22Rv1 (cell line): ENCODE measurements at regions not wholly inside any gene's neighbourhood (a gene's known extent, or its start where the extent isn't known, plus 50 kb on each side); places are given as distances from the start of the nearest gene placed in this dataset.

Experiments
- H3K27ac ChIP-seq: fragments of 450-650 bp; 2 replicates; pipeline ENCODE4 v1.5.1; 2017
- ZFX ChIP-seq: fragments of 450-650 bp; IDR thresholded peaks from 2 replicates; pipeline ENCODE4 v1.6.1; 2017; ENCODE audit warnings: antibody characterized with exemption, borderline replicate concordance
- TF ChIP-seq, protein P1 (sequence below): fragments of 450-650 bp; IDR thresholded peaks from 2 replicates; pipeline ENCODE4 v1.5.1; 2017; ENCODE audit warnings: mild to moderate bottlenecking

DNA sequence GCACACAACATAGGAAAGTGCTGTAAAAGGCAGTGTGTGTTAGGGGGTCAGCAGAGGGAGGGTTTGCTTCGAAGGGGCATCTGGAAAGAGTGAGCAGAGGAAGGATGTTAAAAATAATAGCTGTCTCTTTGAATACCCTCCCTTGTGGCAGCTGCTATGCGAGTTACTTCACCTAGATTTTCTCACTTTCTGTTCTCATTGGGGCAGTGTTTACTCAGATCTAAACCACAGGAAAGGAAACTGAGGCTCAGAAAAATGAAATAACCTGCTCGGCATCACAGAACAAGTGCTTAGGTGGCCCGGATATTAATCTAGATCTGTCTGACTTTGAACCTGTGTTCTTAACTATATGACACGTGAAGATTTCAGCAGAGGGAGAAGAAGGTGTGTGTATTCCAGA, 125.3 kb downstream of the C11orf91 start:
- H3K27ac ChIP-seq = no peak overlapping the region
- no peak for TF ChIP-seq ZFX
- TF ChIP-seq, protein P1, sequence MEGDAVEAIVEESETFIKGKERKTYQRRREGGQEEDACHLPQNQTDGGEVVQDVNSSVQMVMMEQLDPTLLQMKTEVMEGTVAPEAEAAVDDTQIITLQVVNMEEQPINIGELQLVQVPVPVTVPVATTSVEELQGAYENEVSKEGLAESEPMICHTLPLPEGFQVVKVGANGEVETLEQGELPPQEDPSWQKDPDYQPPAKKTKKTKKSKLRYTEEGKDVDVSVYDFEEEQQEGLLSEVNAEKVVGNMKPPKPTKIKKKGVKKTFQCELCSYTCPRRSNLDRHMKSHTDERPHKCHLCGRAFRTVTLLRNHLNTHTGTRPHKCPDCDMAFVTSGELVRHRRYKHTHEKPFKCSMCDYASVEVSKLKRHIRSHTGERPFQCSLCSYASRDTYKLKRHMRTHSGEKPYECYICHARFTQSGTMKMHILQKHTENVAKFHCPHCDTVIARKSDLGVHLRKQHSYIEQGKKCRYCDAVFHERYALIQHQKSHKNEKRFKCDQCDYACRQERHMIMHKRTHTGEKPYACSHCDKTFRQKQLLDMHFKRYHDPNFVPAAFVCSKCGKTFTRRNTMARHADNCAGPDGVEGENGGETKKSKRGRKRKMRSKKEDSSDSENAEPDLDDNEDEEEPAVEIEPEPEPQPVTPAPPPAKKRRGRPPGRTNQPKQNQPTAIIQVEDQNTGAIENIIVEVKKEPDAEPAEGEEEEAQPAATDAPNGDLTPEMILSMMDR = no peak

DNA sequence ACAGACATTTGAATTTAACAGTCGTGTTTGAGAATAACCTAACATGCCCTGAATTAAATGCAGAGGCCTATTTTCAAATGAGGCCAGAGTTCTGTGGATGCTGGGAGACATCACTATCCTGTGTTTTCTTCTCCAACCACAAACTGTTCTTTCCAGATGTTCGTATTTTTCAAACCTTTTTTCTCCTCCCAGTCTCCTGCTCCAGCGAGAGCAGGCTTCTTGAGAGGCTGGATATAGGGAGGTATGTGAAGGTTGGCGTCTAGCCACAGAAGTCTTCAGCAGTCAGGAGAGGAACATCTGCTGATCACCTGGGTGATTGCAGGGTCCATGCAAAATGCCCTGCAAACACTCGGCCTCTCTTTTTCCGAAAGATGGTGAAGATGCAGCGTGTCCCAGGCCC, 126.3 kb downstream of the C11orf91 start:
- TF ChIP-seq ZFX = no peak
- TF ChIP-seq, protein P1 = no peak

DNA sequence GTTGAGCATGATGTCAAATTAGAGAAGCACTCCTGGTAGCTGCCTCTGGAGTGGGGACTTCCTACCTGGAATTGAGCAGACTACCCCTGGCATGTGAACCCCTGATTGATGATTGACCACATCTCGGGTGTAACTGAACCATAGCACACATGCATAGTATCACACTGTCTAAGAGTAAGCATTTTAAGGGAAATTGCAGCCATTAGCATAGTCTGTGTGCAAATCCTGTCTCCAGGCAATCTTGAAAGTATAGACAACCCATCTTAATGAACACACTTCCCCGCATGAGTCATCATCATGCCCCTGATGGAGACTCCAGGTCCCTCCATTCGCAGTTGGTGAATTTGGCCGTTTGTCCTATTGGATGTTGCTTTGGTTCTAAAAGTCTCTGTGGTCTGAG, 131.3 kb downstream of the C11orf91 start:
- no peak for TF ChIP-seq ZFX
- TF ChIP-seq, protein P1 = no peak
- no peak overlapping the region for H3K27ac ChIP-seq

More for the DNA sequence above, 126.3 kb downstream of the C11orf91 start:
- no peak overlapping the region for H3K27ac ChIP-seq

DNA sequence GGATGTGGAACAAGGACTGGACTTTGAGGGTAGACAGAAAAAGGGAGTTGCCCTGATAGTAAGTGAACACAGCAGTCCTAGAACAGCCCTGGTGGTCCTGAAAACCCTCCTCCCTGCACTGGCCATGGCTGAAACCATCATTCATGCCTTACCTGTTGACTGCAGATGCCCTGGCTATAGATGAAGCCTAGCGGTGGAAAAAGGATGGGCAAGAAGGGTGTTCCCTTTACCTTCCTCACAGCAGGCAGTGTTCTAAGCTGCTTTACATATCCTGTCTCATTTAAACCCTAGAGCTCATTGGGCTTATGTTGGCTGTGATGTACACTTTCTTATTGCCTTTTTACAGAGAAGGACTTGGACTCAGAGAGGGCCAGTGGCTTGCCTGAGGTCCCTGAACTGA, 133.6 kb downstream of the C11orf91 start:
- TF ChIP-seq ZFX = no peak
- TF ChIP-seq, protein P1 = no peak
- H3K27ac ChIP-seq = no peak overlapping the region

DNA sequence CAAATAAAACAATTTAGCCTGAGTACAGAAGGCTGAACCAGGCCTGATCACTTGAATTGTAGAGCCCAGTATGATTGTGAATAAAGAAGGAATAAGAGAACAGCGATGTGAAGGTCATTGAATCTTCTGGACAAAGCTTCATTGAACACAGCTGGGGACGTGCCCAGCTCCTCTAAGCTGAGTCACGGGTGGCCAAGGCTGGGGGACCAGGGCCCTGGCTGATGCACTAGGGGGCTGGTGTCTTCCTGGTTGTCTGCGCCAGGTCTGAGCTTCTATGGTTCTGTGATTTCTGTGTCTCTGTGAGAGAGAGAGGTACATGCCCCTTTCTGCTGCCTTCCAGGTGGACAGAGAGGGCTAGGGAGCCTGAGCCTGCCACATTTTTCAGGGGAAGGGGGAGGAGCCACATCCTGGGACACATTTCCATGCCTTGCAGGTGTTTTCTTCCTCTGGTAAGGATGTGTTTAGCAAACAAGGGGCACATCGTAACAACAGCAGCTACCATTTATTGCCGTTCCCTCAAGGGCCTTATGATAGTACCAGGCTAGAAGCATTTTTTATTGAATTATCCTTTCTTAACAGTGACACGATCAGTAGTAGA, 135.7 kb downstream of the C11orf91 start:
- no peak overlapping the region for H3K27ac ChIP-seq
- TF ChIP-seq, protein P1 = no peak
- TF ChIP-seq ZFX = no peak

DNA sequence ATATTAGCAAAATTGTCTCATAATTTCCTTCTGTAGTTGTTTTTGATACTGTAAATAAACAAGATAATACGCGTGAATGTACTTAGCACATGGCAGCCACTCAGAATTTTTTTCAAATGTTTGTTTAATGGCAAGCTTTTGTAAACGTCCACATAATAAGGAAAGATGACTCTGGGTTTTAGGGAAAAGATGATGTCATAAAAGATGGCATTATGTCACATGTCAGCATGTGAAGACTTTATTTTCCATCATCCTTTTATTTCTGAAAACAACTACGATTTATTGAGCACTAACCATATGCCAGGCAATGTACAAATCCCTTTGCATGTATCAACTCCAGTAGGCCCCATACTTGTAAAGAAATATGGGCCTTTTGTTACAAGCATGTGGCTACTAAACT, 139.9 kb downstream of the C11orf91 start:
- TF ChIP-seq, protein P1 = no peak
- no peak for TF ChIP-seq ZFX
- no peak overlapping the region for H3K27ac ChIP-seq

DNA sequence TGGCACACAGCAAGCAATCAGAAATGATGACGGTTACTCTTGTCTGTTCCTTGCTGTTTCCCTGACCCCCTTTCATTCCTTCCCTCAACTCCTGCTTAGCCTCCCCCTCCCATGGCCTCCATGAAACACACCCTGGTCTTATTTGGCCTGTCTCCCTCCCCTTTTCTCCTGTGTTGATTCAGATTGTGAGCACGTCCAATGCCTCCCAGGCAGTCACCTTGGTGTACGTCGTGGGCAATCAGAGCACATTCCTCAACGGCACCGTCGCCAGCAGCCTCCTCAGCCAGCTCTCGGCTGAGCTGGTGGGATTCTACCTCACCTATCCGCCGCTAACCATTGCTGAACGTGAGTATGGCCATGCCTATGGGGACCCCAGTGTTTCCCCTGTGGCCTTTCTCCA, 141.1 kb downstream of the C11orf91 start:
- H3K27ac ChIP-seq = no peak overlapping the region
- TF ChIP-seq ZFX = no peak
- TF ChIP-seq, protein P1 = no peak
